GM08714 (cell line): ENCODE measurements at regions not wholly inside any gene's neighbourhood (a gene's known extent, or its start where the extent isn't known, plus 50 kb on each side); places are given as distances from the start of the nearest gene placed in this dataset.
"Not testable (repeated sequence)": the region's sequence is repeated elsewhere in the genome, so short reads cannot be mapped to it uniquely, and the experiment has no call there.

Experiments used
- H3K4me3 ChIP-seq: fragments of 200-500 bp; sonication (Bioruptor generic); 2 replicates; pipeline ENCODE4 v1.5.1; 2014; ENCODE audit warnings: mild to moderate bottlenecking, low read length, inconsistent platforms
- ZNF274 ChIP-seq: IDR thresholded peaks from 2 replicates; pipeline ENCODE4 v1.6.1; 2012; ENCODE audit warnings: mild to moderate bottlenecking, low read depth, low read length

DNA sequence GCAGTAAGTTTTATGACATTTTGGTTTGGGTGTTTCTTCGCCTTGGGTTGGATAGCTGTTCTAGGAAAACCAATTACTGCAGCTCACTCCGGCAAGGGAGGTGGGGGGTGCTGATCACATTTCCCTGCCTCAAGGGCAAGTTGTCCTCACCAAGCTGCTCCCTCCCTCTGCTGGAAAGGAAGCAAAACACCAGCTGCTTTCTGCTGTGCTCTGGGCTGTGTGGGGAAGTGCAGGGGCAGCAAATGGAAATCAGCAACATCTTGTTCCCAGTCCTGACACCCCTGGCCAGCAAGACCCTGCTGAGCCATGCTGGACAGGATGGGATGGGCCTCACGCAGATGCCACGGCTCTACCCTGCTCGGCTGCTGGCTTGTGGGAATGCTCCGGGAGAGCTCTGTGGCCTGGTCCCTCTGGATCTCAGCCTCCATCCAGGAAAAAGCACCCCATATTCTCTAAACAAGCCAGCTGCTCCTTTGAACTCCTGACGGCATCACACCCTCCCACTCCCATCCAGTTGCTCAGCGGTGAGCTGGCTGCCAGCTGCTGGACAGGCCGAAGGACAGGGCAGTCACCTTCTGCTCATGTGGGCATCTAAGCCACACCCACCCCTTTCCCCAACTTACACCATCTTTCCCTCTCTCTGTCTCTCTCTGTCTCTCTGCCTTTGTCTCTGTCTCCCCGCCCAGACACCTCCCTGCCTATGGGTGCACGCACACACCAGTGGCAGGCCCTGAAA lies 52.4 kb upstream of the EIF5 start:
- no peak for TF ChIP-seq ZNF274
- H3K4me3 ChIP-seq = no peak overlapping the region

- not testable (repeated sequence) for H3K4me3 ChIP-seq
Observed at GRCh38 chr14:103282309-103282708, 51.7 kb upstream of the EIF5 start.

- H3K4me3 ChIP-seq = no peak overlapping the region
- TF ChIP-seq ZNF274 = no peak
Observed at GRCh38 chr14:103282932-103283331, 51.1 kb upstream of the EIF5 start.

GRCh38 chr14:103283916-103284315 lies 50.1 kb upstream of the EIF5 start:
- no peak for TF ChIP-seq ZNF274
- H3K4me3 ChIP-seq = no peak overlapping the region
